Heart right ventricle (tissue), 16 donors: ENCODE measurements at regions not wholly inside any gene's neighbourhood (a gene's known extent, or its start where the extent isn't known, plus 50 kb on each side); places are given as distances from the start of the nearest gene placed in this dataset.
"Not testable (repeated sequence)": the region's sequence is repeated elsewhere in the genome, so short reads cannot be mapped to it uniquely, and the experiment has no call there.

Experiments
- ATAC-seq, 8 donors: fragments of 200-7000 bp; cut with Tn5 transposase; one replicate each; pipeline ENCODE4 v1.9.1; 2020; ENCODE audit warnings: mild to moderate bottlenecking in 8 of 8, moderate library complexity in 8 of 8, moderate number of reproducible peaks in 1 of 8
- DNase-seq, 2 donors: peaks; one replicate each; pipeline ENCODE4 v3.0.0-alpha.2; 2020
- H3K27ac ChIP-seq, 10 donors: fragments of 200-600 bp; sonication (generic) in 2 of 10; one replicate each; pipeline versions ENCODE4 v1.5.0 to v1.8.0; 2020 to 2022; ENCODE audit warnings: mild to moderate bottlenecking in 3 of 10
- H3K27me3 ChIP-seq, 7 donors: fragments of 200-600 bp; one replicate each; pipeline ENCODE4 v1.8.0; 2021 to 2022; ENCODE audit warnings: mild to moderate bottlenecking in 2 of 7
- H3K36me3 ChIP-seq, 9 donors: fragments of 200-600 bp; sonication (generic) in 1 of 9; one replicate each; pipeline versions ENCODE4 v1.5.0 to v1.8.0; 2020 to 2022; ENCODE audit warnings: mild to moderate bottlenecking in 2 of 9
- H3K4me1 ChIP-seq, 9 donors: fragments of 200-600 bp; sonication (generic) in 1 of 9; one replicate each; pipeline versions ENCODE4 v1.5.0 to v1.8.0; 2020 to 2022; ENCODE audit warnings: mild to moderate bottlenecking in 4 of 9
- H3K4me3 ChIP-seq, 10 donors: fragments of 200-600 bp; sonication (generic) in 2 of 10; one replicate each; pipeline versions ENCODE4 v1.5.0 to v1.8.0; 2020 to 2022; ENCODE audit warnings: mild to moderate bottlenecking in 7 of 10, moderate library complexity in 2 of 10
- H3K9me3 ChIP-seq, 11 donors: fragments of 200-600 bp in 10 of 11; sonication (generic) in 2 of 11; one replicate each; pipeline versions ENCODE4 v1.5.0 to v1.8.0; 2013 to 2022; ENCODE audit warnings: mild to moderate bottlenecking in 2 of 11, control low read depth in 1 of 11, moderate library complexity in 1 of 11
- CTCF ChIP-seq, 9 donors: fragments of 200-600 bp; sonication (generic) in 2 of 9; IDR thresholded peaks; one replicate each; pipeline versions ENCODE4 v1.5.0 to v1.8.0; 2021 to 2022; ENCODE audit warnings: antibody characterized with exemption in 9 of 9, mild to moderate bottlenecking in 5 of 9, moderate library complexity in 1 of 9
- WGBS, 2 donors: extraction: QIAGEN DNeasy Blood & Tissue Kit; methylation state at CpG; one replicate each; pipeline ENCODE4 v1.1.7; 2013; ENCODE audit warnings: inconsistent platforms in 1 of 2; 5-methylcytosine and 5-hydroxymethylcytosine counted together
- intact Hi-C, 10 donors: fragments of 100-400 bp; cut with DNase I; formaldehyde crosslinking; loops; one replicate each; pipeline versions ENCODE4 v1.11.1 to v1.14.2; 2022
- donor health status: Arrhythmogenic right ventricular cardiomyopathy.
- donor health status: ischemic (EF 13 %, LVEDD 7.1; RV severe dilation, severe dysfunction).
- donor health status: healthy with polysubstance abuse.
- donor health status: DM: no; HTN: yes; CAD: no.
- donor health status: DM: no; HTN: no; CAD: no.
- donor health status: ischemic (EF 25% LVEDD 6.9; RV normal size, moderate dysfunction).
- donor health status: ischemic (EF 25% LVEDD 5.7; RV mildly dilated, moderate dysfunction).
- donor health status: healthy.
- donor health status: DM: yes; HTN: yes; CAD: no.
- donor health status: Ischemic cardiomyopathy.
- donor health status: ischemic (EF 35%, LVEDD 5.7; RV mildly dilated, moderate dysfunction).
- donor health status: nonischemic (EF 11% LVEDD 7.7; RV severe dilation, severe dysfunction).
- donor health status: DM: yes; HTN: yes; CAD: no.
- donor health status: PGD.
- donor health status: ischemic (EF 29% LVEDD 5.4; RV normal size, mild dysfunction).
- donor health status: nonischemic (EF 23%, LVEDD 6.1; RV moderate dilation, normal function).

- 40 to 67% methylated on average over 3 of the region's 3 CpGs for WGBS, 2 donors
These were observed 90.5 kb upstream of the SIRPG start for GRCh38 chr20:1747953-1748577.

GRCh38 chr20:1742049-1742434 is 84.5 kb upstream of the SIRPG start:
- H3K27ac ChIP-seq, ATAC-seq, H3K4me3 ChIP-seq, intact Hi-C loops, DNase-seq, H3K36me3 ChIP-seq, H3K4me1 ChIP-seq, H3K9me3 ChIP-seq: not testable (repeated sequence)
- H3K27me3 ChIP-seq, result peaks cover 0 to 30% (median 7%) of the 10 kb centered on the region in 7 donors
- WGBS, 2 donors, result 85 to 92% methylated on average over 3 of the region's 4 CpGs

More at GRCh38 chr20:1747953-1748577, 90.5 kb upstream of the SIRPG start:
- H3K36me3 ChIP-seq, result no peaks in the 10 kb centered on the region
- TF ChIP-seq CTCF (IDR thresholded peaks at IDR 0.05), result no peak
- DNase-seq, result no peak
- no peaks in the 10 kb centered on the region for H3K4me1 ChIP-seq
- H3K27ac ChIP-seq, result no peak overlapping the region
- H3K4me3 ChIP-seq, result no peak overlapping the region
- peaks cover 0 to 9% (median 0%) of the 10 kb centered on the region in 7 donors for H3K27me3 ChIP-seq
- peaks cover 0 to 9% (median 0%) of the 10 kb centered on the region in 11 donors for H3K9me3 ChIP-seq
- no peak for ATAC-seq
- intact Hi-C loops, result no loop called here

DNA sequence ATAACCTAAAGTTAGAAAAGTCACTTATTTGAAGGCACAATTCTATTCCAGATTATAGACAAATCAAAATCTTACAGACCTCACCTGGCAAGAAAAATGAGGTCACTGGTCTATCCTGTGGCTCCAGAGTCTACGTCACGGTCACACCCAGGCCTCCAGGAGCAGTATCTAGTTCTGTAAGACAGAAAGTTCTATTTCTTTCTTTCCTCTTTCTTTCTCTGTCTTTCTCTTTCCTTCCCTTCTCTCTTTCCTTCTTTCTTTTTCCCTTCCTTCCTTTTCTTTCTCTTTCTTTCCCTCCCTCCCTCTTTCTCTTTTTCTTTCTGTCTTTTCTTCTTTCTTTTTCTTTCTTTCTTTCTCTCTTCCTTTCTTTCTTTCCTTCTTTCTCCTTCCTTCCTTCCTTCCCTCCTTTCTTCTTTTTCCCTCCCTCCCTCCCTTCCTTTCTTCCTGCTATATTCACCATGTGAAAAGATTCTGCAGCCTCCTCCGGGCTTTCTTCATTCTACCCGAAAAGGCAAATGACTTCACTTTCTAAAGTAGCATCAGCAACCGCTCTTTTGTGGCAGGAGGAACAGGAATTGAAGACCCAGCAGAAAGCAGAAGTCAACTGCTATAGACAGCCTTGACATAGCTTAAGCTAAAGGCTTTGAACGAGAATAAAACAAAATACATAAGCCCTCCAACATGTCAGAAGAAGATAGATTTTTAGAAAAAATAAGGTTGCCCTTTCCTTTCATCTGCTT is 83.9 kb upstream of the SIRPG start:
- Histone ChIP-seq H3K27ac (no peak overlapping the region), H3K9me3 (no peaks in the 10 kb centered on the region), H3K4me1 (no peaks in the 10 kb centered on the region), H3K4me3 (no peak overlapping the region), H3K36me3 (no peaks in the 10 kb centered on the region), H3K27me3 (peaks cover 0 to 36% (median 6%) of the 10 kb centered on the region in 7 donors)
- WGBS, 2 donors, result 74 to 79% methylated on average over 6 of the region's 6 CpGs
- DNase-seq (no peak), ATAC-seq (no peak)
- intact Hi-C loops, result no loop called here
- TF ChIP-seq CTCF (IDR thresholded peaks at IDR 0.05), result no peak

DNA sequence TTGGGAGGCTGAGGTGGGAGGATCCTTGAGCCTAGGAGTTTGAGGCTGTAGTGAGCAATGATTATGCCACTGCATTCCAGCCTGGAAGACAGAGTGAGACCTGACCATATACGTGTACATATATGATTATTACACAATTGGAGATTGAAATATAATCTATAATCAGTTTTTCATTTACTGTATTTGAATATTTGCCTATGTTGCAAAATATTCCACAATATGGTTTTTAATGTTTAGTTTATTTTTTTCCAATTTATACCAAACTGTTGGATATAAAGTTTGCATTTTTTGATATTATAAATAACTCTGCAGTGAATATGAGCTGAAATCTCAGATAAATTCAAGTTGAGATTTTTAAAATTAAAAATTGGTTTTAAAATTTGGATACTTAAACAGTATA is 79.6 kb upstream of the SIRPG start:
- ATAC-seq (no peak), DNase-seq (no peak)
- Histone ChIP-seq H3K27ac (no peak overlapping the region), H3K4me1 (peaks cover 0 to 5% (median 0%) of the 10 kb centered on the region in 9 donors), H3K9me3 (no peaks in the 10 kb centered on the region), H3K4me3 (no peak overlapping the region), H3K36me3 (no peaks in the 10 kb centered on the region), H3K27me3 (peaks cover 0 to 37% (median 13%) of the 10 kb centered on the region in 7 donors)
- intact Hi-C loops, result loop anchor here in 1 of 10 donors (10.0 kb wide), 1 partner anchor 232 kb away; no protein-coding TSS in a partner anchor
- WGBS, 2 donors, result 76 to 77% methylated on average over 1 of the region's 1 CpG
- no peak for TF ChIP-seq CTCF (IDR thresholded peaks at IDR 0.05)
